NCI-H446 (cell line): ENCODE measurements at regions not wholly inside any gene's neighbourhood (a gene's known extent, or its start where the extent isn't known, plus 50 kb on each side); places are given as distances from the start of the nearest gene placed in this dataset.

Experiments
- DNase-seq, 2 experiments: peaks; one replicate each; lab custom pipeline; 2025; lab: John Stamatoyannopoulos, UW

- DNase-seq = no peak
Measured at GRCh38 chr3:159127021-159127392, 325.2 kb downstream of the MFSD1 start.

GRCh38 chr3:159128628-159129027, 326.8 kb downstream of the MFSD1 start:
- no peak for DNase-seq

- peak in 1 of 2 experiments; percentile 9 for DNase-seq
Measured at GRCh38 chr3:159130108-159130507, 328.3 kb downstream of the MFSD1 start.

GRCh38 chr3:159131376-159131775, 329.5 kb downstream of the MFSD1 start:
- DNase-seq = no peak

GRCh38 chr3:159137949-159138348, 336.1 kb downstream of the MFSD1 start:
- DNase-seq = no peak

GRCh38 chr3:159139326-159139725, 337.5 kb downstream of the MFSD1 start:
- DNase-seq = no peak

- no peak for DNase-seq
Measured at GRCh38 chr3:159144472-159144871, 342.6 kb downstream of the MFSD1 start.

- no peak for DNase-seq
Measured at GRCh38 chr3:159144891-159145290, 343.0 kb downstream of the MFSD1 start.

GRCh38 chr3:159146392-159146791, 344.5 kb downstream of the MFSD1 start:
- DNase-seq = no peak

GRCh38 chr3:159146856-159147435, 345.1 kb downstream of the MFSD1 start:
- no peak for DNase-seq

GRCh38 chr3:159147813-159148212, 346.0 kb downstream of the MFSD1 start:
- no peak for DNase-seq

GRCh38 chr3:159148466-159148865, 346.6 kb downstream of the MFSD1 start:
- no peak for DNase-seq

GRCh38 chr3:159149131-159149530, 347.3 kb downstream of the MFSD1 start:
- DNase-seq = no peak

- DNase-seq = no peak
Measured at GRCh38 chr3:159149633-159150032, 347.8 kb downstream of the MFSD1 start.

GRCh38 chr3:159150180-159150579, 348.3 kb downstream of the MFSD1 start:
- no peak for DNase-seq

- no peak for DNase-seq
Measured at GRCh38 chr3:159151130-159151529, 349.3 kb downstream of the MFSD1 start.

GRCh38 chr3:159157275-159157674, 355.4 kb downstream of the MFSD1 start:
- DNase-seq = no peak

- no peak for DNase-seq
Measured at GRCh38 chr3:159158213-159158612, 356.4 kb downstream of the MFSD1 start.

GRCh38 chr3:159158801-159159200, 356.9 kb downstream of the MFSD1 start:
- no peak for DNase-seq

GRCh38 chr3:159159546-159159945, 357.7 kb downstream of the MFSD1 start:
- DNase-seq = no peak

- no peak for DNase-seq
Measured at GRCh38 chr3:159163656-159164055, 361.8 kb downstream of the MFSD1 start.

GRCh38 chr3:159165961-159166360, 364.1 kb downstream of the MFSD1 start:
- DNase-seq = no peak

GRCh38 chr3:159166899-159167586, 365.2 kb downstream of the MFSD1 start:
- no peak for DNase-seq

GRCh38 chr3:159168788-159169187, 366.9 kb downstream of the MFSD1 start:
- no peak for DNase-seq
